ENCODE measurements at regions not wholly inside any gene's neighbourhood (a gene's known extent, or its start where the extent isn't known, plus 50 kb on each side); places are given as distances from the start of the nearest gene placed in this dataset.
A peak's percentile ranks its signal among the peaks of the same experiment; 100 is the strongest.

GRCh38 chr2:136243638-136244535 is 125.9 kb upstream of the CXCR4 start:
- Histone ChIP-seq H3K27me3 (ENCODE audit: insufficient read depth, low read length, poor library complexity) (no peaks in the 10 kb centered on the region), H3K4me2 (ENCODE audit: insufficient read depth, low read length) (no peak overlapping the region), H3K79me2 (ENCODE audit: insufficient read depth, low read length) (no peaks in the 10 kb centered on the region), H3K9me3 (ENCODE audit: insufficient read depth, low read length, severe bottlenecking) (no peaks in the 10 kb centered on the region), H3K36me3 (ENCODE audit: insufficient read depth, low read length) (no peaks in the 10 kb centered on the region), H3K4me1 (ENCODE audit: insufficient read depth, low read length) (peaks cover 27% of the 10 kb centered on the region), H3K27ac (ENCODE audit: low read length) (no peak overlapping the region), H2AFZ (ENCODE audit: low read depth, low read length) (no peak overlapping the region), H4K20me1 (ENCODE audit: insufficient read depth, low read length) (no peaks in the 10 kb centered on the region), H3K4me3 (ENCODE audit: low read depth in 1 of 2, low read length in 2 of 2) (no peak overlapping the region), H3K9ac (ENCODE audit: low read depth, low read length) (no peak overlapping the region)
- DNase-seq (no peak), ATAC-seq (ENCODE audit: insufficient read depth, low read depth) (no peak)
- no peak for TF ChIP-seq EZH2 (IDR thresholded peaks at IDR 0.05; ENCODE audit: borderline replicate concordance, low read depth, low read length, severe bottlenecking)
- no peak for TF ChIP-seq CTCF (IDR thresholded peaks at IDR 0.05; ENCODE audit: borderline replicate concordance, extremely low read depth, low read length, poor library complexity, severe bottlenecking)

GRCh38 chr2:136242687-136243277 is 124.8 kb upstream of the CXCR4 start:
- no peak for TF ChIP-seq CTCF (IDR thresholded peaks at IDR 0.05; ENCODE audit: borderline replicate concordance, extremely low read depth, low read length, poor library complexity, severe bottlenecking)
- TF ChIP-seq EZH2 (IDR thresholded peaks at IDR 0.05; ENCODE audit: borderline replicate concordance, low read depth, low read length, severe bottlenecking) = no peak
- Histone ChIP-seq H3K4me3 (ENCODE audit: low read depth in 1 of 2, low read length in 2 of 2) (no peak overlapping the region), H2AFZ (ENCODE audit: low read depth, low read length) (no peak overlapping the region), H3K27me3 (ENCODE audit: insufficient read depth, low read length, poor library complexity) (no peaks in the 10 kb centered on the region), H3K9ac (ENCODE audit: low read depth, low read length) (no peak overlapping the region), H4K20me1 (ENCODE audit: insufficient read depth, low read length) (no peaks in the 10 kb centered on the region), H3K27ac (ENCODE audit: low read length) (peak overlapping the region; percentile 58), H3K4me1 (ENCODE audit: insufficient read depth, low read length) (peaks cover 38% of the 10 kb centered on the region), H3K36me3 (ENCODE audit: insufficient read depth, low read length) (no peaks in the 10 kb centered on the region), H3K79me2 (ENCODE audit: insufficient read depth, low read length) (no peaks in the 10 kb centered on the region), H3K4me2 (ENCODE audit: insufficient read depth, low read length) (no peak overlapping the region), H3K9me3 (ENCODE audit: insufficient read depth, low read length, severe bottlenecking) (no peaks in the 10 kb centered on the region)
- DNase-seq = peak; percentile 68
- peak; percentile 75 for ATAC-seq (ENCODE audit: insufficient read depth, low read depth)

DNA sequence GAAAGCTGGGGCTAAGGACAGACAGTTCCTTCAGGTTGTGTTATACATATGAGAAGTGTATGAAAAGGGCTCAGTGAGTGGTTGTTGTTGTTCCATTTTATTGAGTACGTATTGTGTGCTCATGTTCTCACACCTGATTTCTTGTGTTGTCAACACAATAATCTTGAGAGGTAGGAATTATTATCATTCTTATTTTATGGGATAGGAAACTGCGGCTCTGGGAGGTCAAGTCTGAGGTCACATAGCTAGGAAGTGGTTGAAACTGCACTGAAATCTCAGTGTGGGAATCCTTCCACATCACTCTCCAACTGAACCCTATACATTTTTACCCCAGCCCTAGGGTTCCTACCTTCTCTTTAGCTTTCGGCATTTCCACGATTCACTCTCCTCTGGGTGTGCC is 124.2 kb upstream of the CXCR4 start:
- no peak for ATAC-seq (ENCODE audit: insufficient read depth, low read depth)
- no peak for DNase-seq

More for the DNA sequence above, 124.2 kb upstream of the CXCR4 start:
- peaks cover 41% of the 10 kb centered on the region for H3K4me1 ChIP-seq (ENCODE audit: insufficient read depth, low read length)
- TF ChIP-seq CTCF (IDR thresholded peaks at IDR 0.05; ENCODE audit: borderline replicate concordance, extremely low read depth, low read length, poor library complexity, severe bottlenecking) (no peak), EZH2 (IDR thresholded peaks at IDR 0.05; ENCODE audit: borderline replicate concordance, low read depth, low read length, severe bottlenecking) (no peak)
- no peaks in the 10 kb centered on the region for H3K79me2 ChIP-seq (ENCODE audit: insufficient read depth, low read length)
- no peaks in the 10 kb centered on the region for H3K9me3 ChIP-seq (ENCODE audit: insufficient read depth, low read length, severe bottlenecking)
- H3K4me2 ChIP-seq (ENCODE audit: insufficient read depth, low read length) = no peak overlapping the region
- H3K36me3 ChIP-seq (ENCODE audit: insufficient read depth, low read length) = no peaks in the 10 kb centered on the region
- H3K9ac ChIP-seq (ENCODE audit: low read depth, low read length) = no peak overlapping the region
- peak overlapping the region; percentile 58; the same call in 1 of the 2 replicates for H3K27ac ChIP-seq (ENCODE audit: low read length)
- H3K4me3 ChIP-seq (ENCODE audit: low read depth in 1 of 2, low read length in 2 of 2) = no peak overlapping the region
- no peaks in the 10 kb centered on the region for H4K20me1 ChIP-seq (ENCODE audit: insufficient read depth, low read length)
- no peaks in the 10 kb centered on the region for H3K27me3 ChIP-seq (ENCODE audit: insufficient read depth, low read length, poor library complexity)
- no peak overlapping the region for H2AFZ ChIP-seq (ENCODE audit: low read depth, low read length)

All from DND-41 (cell line).